GM12873 (cell line): ENCODE measurements at regions not wholly inside any gene's neighbourhood (a gene's known extent, or its start where the extent isn't known, plus 50 kb on each side); places are given as distances from the start of the nearest gene placed in this dataset.

Experiments
- CTCF ChIP-seq: IDR thresholded peaks from 2 replicates; pipeline ENCODE4 v1.5.1; 2012; ENCODE audit warnings: low read depth, mild to moderate bottlenecking, moderate library complexity, low read length, control low read depth; ENCODE audit not compliant: insufficient read depth; ENCODE audit errors: missing control alignments

- TF ChIP-seq CTCF: no peak
Observed at GRCh38 chr7:41445432-41445831, 257.5 kb downstream of the INHBA start.

- TF ChIP-seq CTCF: no peak
Observed at GRCh38 chr7:41439515-41439879, 263.4 kb downstream of the INHBA start.

- TF ChIP-seq CTCF: no peak
Observed at GRCh38 chr7:41438705-41439514, 264.0 kb downstream of the INHBA start.

GRCh38 chr7:41437257-41438196, 265.4 kb downstream of the INHBA start:
- no peak for TF ChIP-seq CTCF

GRCh38 chr7:41436139-41436538, 266.8 kb downstream of the INHBA start:
- TF ChIP-seq CTCF: no peak

GRCh38 chr7:41431671-41432070, 271.2 kb downstream of the INHBA start:
- TF ChIP-seq CTCF: no peak

- no peak for TF ChIP-seq CTCF
Observed at GRCh38 chr7:41428381-41428780, 274.5 kb downstream of the INHBA start.
